Activated gamma-delta T cell (primary cell): ENCODE measurements at regions not wholly inside any gene's neighbourhood (a gene's known extent, or its start where the extent isn't known, plus 50 kb on each side); places are given as distances from the start of the nearest gene placed in this dataset.

ENCODE experiments used
- DNase-seq: peaks from one replicate; lab custom pipeline; 2025; lab: John Stamatoyannopoulos, UW

DNA sequence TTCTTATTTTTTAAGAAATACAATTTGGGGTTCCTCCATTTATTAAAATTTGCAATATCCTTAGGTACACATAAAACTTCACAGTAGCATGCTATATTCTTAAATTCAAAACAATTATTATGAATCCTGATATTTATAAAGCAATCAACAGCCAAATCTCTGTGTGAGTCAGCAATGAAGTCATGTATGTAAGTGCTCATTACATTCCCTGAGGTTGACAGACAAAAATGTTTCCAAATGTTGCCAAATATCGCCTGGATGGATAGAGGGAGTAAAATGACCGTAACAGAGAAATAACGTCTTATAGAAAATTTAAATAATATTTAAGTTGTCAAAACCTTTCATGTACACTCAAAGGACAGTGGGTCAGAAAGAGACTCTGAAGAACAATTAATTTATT is 220.0 kb downstream of the PCDH18 start:
- DNase-seq, result no peak

DNA sequence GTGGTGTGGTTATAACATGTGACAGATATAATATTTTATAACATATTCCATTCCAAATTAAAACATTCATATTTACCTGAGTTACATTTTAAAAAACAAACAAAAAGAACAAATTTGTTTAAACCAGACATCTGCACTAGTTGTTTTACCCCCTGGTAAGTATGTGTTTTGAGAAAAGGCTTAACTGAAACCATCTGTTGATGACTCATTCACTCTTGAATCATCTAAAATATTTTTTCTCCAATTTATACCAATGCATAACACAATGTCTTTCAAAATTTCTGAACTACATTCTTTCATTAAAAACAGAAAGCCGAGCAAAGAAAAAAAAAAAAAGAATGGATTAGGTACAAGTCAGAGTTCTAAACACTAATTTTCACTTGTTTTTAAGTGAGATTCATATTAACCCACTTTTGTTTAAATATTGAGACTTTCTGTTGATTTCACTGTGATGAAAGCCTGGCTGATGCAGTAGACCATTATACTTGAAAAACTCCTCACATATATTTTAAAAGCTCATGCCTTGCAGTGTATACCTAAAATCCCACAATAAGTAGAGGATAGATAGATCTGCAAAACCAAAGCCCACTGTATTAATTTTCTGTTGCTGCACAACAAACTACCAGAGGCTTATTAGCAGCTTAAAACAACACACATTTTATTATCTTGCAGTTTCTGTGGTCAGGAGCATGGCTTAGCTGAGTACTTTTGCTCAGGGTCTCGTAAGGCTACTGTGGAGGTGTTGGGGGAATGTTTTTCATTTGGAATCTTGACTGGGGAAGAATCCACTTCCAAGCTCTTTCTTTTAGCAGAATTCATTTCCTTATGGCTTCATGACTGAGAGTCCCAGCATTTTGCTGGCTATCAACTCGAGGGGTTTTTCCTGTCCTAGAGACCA is 221.5 kb downstream of the PCDH18 start:
- no peak for DNase-seq

DNA sequence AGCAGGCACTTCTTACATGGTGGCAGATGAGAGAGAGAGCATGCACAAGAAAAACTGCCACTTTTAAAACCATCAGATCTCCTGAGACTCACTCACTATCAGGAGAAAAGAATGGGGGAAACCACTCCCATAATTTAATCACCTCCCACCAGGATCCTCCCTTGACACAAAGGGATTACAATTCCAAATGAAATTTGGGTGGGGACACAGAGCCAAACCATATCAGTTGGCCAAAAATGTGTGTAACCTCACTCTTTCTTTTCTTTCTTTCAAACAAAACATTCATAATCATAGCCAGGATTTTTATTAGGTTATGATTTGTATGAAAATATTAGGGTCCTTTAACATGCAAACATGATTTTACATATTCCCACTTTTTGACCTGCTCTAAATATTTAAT is 222.1 kb downstream of the PCDH18 start:
- no peak for DNase-seq

DNA sequence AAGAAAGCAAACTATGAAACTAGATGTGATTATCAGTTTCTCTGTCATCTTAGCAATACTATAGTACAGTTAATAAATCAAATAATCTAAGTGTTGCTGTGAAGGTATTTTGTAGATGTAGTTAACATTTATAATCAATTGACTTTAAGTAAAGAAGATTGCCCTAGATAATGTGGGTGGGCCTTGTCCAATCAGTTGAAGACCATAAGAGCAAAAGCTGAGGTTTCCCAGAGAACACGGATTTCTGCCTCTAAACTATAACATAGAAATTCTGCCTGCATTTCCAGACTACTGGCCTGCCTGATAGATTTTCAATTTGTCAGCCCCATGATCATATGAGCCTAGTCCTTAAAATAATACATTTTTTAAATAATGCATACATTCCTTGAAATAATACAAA is 222.9 kb downstream of the PCDH18 start:
- DNase-seq, result no peak

DNA sequence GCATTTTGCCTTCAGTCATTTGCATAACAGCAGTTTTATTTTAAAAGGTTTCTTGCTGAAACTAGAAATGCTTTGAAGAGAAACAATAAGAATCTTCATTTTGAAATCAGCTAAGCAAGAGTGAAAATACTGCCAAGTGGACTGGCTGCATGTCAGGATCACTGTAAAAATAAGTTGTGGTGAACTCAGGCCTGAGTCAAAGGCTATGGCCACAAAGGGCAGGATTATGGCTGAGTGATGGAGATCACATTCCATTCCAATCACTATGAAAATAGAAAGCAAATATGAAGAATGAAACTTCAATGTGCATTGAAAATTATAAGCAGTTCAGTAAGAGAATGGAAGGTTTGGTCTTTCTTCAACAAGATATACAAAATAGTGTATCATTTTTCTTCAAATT is 224.5 kb downstream of the PCDH18 start:
- DNase-seq, result no peak

DNA sequence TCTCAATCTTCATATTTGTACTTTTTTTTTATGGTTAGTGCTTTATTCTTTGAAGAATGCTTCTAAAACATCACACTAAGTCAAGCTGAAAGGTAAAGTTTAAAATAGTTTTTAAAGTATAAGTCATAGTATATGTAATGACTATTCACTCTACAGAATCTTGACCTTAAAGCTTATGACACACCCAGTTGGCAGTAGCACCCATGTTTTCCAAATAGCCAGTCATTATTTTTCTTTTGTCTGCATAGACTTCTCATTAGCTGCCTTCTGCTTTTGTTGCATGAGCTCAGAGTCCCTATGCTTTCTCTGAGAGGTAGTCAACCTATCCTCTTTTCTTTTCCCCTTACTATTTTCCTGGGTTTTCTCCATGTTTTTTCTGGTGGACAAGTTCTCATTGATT is 231.5 kb downstream of the PCDH18 start:
- no peak for DNase-seq

DNA sequence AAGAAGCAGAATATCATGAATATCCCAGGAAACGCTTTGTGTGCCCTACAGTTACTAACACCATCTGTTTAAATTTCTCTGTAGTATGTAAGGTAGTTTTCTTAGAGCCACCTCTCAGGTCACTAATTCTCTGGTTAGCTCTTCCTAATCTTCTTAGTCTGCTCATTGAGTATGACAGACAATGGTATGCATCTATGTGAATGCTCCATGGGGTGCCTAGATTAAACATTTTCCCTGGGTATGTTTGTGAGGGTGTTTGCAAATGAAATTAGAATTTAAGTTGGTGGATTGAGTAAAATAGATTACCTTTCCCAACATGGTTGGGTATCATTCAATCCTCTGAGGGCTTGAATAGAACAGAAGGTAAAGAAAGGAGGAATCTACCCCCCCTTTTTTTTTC is 233.0 kb downstream of the PCDH18 start:
- DNase-seq, result no peak

DNA sequence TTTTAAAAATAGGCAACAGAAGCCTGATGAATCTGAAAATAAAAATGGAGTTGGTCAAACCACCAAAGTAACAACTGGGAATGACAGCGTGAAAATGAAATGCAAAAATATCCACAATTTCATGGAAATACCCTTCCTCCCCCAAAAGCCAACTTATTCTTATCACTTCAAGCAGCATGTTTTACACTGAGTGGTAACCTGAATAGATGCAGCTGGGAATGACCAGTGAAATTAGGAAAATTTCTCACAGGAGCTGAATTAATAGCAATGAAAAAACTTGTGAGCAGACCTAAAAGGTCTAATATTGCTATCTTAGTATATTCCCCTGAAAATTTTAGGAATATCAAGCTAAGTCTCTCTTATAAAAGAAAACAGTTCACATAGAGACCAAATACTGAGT is 239.0 kb downstream of the PCDH18 start:
- DNase-seq, result no peak

DNA sequence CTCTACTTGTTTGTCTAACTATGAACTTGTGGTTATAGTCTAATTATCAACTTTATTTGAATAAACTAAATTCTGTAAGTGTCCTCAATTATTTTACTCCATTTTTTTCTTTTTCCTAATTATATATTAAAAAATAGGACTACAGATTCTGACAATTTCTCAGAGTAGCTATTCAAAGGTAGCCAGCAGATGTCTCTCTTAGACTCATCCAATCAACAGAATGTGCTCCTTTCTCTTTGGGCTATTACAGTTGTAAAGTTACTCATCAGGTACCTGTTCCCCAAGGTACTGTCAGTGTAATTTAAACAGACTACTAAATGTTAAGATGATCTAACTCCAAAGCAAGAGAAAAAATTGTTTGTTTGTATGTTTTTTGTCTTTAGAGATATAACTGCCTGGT is 248.6 kb downstream of the PCDH18 start:
- no peak for DNase-seq

DNA sequence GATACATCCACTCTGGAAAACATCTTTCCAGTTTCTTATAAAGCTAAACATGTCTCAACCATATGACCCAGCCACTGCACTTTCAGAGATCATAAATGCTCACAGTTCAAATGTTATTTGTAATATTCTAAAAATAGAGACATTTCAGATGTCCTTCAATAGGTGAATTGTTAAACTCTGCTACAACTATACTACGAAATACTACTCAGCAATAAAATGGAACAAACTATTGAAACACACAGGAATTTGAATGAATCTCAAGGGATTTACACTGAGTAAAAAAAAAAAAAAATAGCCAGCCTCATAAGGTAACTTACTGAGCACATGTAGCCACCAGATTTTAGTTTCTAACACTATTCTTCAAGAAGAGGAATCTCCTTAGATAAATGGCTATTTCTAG is 253.9 kb downstream of the PCDH18 start:
- DNase-seq, result no peak

DNA sequence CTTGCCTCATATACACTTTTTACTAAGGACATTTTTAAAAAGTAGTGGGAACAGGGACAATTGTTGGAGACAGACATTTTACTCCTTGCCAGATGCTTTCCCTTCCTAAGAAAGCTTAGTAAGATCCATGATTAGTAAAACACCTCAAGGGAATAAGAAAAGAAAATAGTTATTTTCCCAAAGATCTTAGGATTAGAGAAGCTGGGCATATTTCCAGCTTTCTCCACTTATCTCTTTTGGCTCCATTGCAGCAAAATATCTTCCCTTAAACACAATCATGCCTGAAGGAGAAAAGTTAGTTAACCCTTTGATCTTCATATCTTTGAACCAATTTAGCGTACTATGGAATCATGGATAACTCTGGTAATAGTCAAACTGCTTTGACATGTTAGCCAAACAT is 257.9 kb downstream of the PCDH18 start:
- DNase-seq, result no peak

DNA sequence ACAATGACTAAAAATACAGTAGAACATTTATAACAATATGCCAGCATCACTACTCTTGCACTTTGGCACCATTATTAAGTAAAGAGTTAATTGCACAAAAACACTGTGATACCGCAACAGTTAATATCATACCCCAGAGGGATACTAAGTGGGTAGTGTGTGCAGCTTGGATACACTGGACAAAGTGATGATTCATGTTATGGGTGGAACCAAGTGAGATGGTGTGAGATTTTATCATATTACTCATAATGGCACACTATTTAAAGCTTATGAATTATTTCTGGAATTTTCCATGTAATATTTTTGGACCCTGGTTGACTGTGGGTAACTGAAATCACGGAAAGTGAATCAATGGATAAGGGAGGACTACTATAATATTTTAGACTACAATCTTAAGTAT is 265.3 kb downstream of the PCDH18 start:
- DNase-seq, result no peak

DNA sequence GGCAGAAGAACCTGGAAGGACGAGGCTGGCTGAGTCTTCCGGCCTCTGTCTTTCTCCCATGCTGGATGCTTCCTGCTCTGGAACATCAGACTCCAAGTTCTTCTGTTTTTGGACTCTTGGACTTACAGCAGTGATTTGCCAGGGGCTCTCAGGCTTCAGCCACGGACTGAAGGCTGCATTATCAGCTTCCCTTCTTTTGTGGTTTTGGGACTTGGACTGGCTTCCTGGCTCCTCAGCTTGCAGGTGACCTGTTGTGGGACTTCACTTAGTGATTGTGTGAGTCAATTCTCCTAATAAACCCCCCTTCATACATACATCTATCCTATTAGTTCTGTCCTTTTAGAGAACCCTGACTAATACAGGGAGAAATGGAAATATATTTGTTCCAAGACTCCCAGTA is 265.8 kb downstream of the PCDH18 start:
- no peak for DNase-seq

DNA sequence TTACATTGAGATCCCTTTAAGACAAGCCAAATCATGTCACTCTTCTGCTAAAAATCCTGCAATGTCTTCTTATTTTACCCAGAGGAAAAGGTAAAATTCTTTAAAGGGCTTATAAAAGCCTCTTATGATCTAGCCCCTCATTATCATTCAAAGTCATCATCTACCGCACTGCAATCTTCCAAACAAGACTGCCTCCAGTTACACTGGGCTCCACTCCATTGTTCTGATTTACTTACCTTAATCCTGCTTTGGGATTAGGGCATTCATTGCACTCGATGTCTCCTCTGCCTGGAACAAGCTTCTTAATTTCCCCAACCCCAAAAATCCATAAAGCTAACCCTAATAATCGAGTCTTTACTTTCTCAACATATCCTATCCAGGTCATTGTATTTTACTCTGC is 269.1 kb downstream of the PCDH18 start:
- DNase-seq, result no peak

DNA sequence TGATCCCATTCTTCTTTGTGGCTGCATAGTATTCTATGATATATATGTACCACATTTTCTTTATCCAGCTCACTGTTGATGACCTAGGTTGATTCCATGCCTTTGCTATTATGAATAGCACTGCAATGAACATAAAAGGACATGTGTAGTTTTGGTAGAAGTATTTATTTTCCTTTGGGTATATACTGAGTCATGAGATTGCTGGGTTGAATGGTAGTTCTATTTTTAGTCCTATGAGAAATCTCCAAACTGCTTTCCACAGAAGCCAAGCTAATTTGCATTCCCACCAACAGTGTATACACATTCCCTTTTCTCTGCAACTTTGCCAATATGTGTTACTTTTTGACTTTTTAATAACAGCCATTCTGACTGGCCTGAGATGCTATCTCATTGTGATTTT is 278.3 kb downstream of the PCDH18 start:
- no peak for DNase-seq

DNA sequence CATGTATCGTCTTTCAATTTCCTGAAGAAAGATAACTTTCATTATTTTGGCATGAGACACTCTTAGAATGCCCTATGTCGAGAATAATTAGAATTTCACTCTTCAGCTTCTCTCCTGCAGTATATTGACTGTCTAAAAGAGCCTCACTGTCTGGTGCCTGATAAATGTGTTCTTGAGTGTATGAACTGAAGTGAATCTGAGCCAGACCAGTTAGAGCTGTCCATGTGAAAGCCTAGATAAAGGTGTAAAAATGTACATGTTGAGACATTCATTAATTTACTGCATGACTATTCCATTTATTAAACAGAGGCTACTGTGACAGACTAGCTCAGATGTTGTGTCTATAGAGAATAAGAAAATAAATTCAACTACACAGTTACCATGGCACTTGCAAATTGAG is 283.2 kb downstream of the PCDH18 start:
- DNase-seq, result no peak

DNA sequence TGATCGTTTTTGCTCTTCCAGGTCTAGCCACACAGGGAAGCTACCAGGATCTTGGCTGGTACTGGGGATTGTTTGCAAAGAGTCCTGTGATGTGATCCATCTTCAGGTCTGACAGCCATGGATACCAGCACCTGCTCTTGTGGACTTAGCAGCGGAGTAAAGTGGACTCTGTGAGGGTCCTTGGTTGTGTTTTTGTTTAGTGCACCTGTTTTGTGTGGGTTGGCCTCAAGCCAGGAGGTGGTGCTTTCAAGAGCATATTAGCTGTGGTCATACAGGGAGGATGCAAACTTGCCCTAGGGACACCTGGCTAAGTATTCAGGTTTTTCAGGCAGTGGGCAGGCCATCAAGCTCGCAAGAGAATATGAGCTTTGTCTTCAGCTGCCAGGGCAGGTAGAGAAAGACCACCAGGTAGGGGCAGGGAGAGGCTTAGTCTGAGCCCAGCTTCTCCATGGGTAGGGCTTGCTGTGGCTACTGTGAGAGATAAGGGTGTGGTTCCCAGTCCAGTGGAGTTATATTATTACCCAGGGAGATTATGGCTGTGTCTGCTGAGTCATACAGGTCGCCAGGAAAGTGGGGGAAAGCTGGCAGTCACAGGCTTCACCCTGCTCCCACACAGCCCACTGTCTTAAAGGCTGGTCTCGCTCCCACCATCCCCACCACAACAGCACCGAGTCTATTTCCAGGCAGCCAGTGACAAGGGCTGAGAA is 293.7 kb downstream of the PCDH18 start:
- no peak for DNase-seq

DNA sequence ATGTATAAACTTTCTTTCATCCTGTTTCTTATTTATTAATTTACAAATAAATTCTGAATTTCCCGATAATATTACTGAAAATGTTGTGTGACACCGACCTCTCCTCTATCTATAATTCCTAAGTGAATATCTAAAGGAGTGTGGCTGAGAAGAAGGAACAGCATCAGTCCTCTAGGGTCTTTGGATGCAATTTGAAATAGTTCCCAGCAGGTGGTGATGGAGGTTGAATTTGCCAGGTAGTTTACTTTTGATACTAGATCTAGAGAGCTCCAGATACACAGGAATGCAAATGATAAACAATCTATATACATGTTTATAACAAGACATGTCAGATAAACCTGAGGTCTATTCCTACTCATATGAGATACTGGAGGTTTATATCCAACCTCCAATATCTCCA is 305.4 kb downstream of the PCDH18 start:
- no peak for DNase-seq

DNA sequence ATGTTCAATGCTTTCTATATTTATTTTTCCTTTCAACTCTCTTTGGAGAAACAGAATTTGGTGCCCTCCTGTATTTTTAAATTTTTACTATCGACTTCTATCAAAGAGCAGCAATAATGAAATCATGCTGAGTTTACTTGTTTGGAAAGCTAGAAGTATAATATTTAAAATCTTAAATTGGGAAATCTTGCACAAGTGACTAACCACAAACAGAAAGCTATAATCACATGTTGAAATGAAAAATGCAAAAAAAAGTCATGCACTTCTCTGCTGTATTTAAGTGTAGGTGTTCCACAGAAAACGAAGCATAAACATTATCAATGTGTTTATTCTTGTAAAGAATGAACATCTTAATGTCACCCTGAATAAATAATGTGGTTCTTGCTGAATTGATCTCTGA is 306.1 kb downstream of the PCDH18 start:
- no peak for DNase-seq

DNA sequence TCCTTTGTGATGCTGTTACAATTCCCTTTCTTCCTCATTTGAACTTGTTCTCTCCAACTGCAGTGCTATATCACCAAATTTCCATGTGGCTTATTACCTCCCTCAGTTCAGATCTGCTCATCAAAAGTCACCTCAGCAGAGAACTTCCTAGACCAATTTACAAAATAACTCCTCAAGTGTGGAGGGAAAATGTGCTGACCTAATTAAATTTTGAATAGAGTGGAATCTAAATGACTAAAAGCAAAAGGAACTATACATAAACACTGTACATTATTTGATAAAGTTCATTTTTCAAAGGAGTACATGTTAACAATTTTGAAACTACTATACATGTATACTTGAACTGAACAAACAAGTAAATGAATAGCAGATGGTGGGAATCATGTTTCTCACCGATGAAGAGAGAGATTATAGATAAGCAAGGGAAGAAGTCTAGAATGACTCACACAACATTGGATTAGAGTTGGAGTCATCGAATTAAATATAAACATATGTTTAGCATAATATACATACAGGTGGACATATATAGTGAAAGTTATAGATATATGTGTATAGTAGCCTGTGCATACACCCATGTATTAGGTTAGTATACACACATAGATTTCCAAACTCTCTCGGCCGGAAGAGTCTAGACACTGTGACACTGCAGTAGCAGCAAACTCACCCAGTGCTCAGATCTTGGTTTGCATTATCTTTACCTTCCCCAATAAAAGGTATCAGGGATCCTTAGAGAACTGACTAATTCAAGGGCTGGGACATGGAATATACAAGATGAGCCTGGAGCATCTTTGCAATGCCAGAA is 318.7 kb downstream of the PCDH18 start:
- no peak for DNase-seq

DNA sequence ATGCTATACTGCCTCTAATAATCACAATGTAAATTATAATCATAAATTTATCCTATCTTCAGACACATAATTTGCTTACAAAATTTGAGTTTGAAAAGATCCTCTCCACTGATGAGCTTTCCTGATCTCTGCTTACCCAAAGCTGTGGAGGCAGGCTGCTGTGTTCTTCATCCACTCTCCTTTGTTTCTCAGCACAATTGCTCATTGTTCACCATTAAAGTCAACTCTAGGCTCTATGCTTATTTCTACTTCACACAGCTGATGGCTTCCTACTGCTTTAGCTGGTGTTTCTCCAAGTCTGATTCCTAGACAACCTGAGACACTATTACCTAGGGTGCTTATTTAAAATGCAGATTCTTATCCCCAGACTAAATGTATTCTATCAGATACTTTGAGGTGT is 319.7 kb downstream of the PCDH18 start:
- no peak for DNase-seq

DNA sequence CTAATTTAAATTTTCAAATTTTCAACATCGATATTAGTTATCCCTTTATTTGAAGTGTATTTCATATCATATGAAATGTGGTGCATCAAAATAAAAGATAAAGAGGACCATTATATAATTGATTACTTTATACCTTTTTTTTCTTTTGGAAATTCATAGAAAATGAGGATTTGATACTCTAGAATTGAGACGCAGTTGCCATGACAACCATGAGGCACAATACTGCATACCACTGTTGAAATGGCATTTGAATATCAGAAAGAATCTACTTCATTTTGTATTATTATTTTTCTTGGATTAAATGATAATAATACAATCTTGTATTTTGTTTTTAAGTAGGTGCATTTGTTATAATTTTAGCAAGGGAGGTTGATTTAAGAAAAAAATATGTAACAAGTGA is 323.1 kb downstream of the PCDH18 start:
- DNase-seq, result no peak

DNA sequence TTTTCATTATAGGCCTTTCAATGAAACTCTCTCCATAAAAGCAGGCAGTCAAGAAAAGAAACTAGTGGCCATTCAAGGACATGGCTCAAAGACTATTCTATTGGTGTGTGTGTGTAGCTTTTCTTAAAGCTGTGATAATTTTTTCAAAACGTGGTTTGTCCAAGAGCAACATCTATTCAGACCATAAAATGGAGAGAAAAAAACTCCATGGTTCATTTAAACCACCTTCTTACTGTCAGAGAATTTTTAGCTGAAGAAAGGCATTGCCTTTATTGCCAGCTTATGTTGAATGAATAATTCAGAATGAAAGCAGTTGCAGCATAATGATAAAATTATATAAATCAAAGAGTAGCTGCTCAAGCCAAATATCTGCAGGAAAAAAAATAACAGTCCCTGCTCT is 325.5 kb downstream of the PCDH18 start:
- DNase-seq, result no peak
